ENCODE measurements at regions not wholly inside any gene's neighbourhood (a gene's known extent, or its start where the extent isn't known, plus 50 kb on each side); places are given as distances from the start of the nearest gene placed in this dataset.

DNA sequence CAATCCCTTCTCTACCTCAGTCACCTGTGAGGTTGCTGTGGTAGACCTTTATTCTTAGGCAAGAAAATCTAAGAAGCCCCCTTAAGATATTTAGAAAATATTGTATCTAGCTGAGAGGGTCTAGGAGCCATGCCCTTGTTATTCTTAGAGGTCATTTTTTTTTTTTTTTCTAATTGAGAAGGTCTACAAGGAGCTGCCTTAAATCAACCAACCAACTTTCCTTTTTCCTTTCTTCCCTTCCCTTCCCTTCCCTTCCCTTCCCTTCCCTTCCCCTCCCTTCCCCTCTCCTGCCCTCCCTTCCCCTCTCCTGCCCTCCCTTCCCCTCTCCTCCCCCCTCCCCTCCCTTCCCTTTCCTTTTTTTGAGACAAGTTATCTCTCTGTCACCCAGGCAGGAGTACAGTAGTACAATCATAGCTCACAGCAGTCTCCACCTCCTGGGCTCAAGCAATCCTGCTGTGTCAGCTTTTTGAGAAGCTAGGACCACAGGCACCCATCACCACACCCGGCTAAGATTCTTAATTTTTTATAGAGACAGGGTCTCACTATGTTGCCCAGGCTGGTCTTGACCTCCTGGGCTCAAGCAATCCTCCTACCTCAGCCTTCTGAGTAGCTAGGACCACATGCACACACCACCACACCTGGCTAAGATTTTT is 668.4 kb upstream of the FBXO33 start:
- TF ChIP-seq, protein P1, sequence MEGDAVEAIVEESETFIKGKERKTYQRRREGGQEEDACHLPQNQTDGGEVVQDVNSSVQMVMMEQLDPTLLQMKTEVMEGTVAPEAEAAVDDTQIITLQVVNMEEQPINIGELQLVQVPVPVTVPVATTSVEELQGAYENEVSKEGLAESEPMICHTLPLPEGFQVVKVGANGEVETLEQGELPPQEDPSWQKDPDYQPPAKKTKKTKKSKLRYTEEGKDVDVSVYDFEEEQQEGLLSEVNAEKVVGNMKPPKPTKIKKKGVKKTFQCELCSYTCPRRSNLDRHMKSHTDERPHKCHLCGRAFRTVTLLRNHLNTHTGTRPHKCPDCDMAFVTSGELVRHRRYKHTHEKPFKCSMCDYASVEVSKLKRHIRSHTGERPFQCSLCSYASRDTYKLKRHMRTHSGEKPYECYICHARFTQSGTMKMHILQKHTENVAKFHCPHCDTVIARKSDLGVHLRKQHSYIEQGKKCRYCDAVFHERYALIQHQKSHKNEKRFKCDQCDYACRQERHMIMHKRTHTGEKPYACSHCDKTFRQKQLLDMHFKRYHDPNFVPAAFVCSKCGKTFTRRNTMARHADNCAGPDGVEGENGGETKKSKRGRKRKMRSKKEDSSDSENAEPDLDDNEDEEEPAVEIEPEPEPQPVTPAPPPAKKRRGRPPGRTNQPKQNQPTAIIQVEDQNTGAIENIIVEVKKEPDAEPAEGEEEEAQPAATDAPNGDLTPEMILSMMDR (IDR thresholded peaks at IDR 0.05; ENCODE audit: insufficient read depth, low read depth, low read length, missing control alignments) = no peak
- H3K4me3 ChIP-seq (ENCODE audit: low read depth, low read length) = no peak overlapping the region
- DNase-seq (ENCODE audit: low read depth) = no peak

DNA sequence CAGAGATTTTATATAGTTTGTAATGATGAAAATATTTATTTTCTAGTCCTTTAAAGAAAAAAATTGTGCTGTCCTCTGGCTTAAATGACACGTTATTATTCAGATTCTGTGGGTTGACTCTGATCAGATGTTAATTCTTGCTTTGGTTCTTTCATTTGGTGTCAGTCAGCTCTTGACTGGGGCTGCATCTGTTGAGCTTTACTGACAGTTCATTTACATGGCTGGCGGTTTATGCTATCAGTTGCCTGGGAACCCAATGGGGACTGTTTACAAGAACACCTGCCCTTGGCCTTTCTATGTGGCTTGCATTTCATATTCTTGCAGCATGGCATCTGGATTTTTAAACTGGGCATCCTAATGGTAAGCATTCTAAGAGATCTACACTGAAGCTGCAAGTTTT is 667.1 kb upstream of the FBXO33 start:
- H3K4me3 ChIP-seq (ENCODE audit: low read depth, low read length) = no peak overlapping the region
- TF ChIP-seq, protein P1 (IDR thresholded peaks at IDR 0.05; ENCODE audit: insufficient read depth, low read depth, low read length, missing control alignments) = no peak
- DNase-seq (ENCODE audit: low read depth) = no peak

- DNase-seq (ENCODE audit: low read depth) = no peak
- TF ChIP-seq, protein P1 (IDR thresholded peaks at IDR 0.05; ENCODE audit: insufficient read depth, low read depth, low read length, missing control alignments) = no peak
- no peak overlapping the region for H3K4me3 ChIP-seq (ENCODE audit: low read depth, low read length)
Measured at GRCh38 chr14:40098468-40098867, 666.2 kb upstream of the FBXO33 start.

DNA sequence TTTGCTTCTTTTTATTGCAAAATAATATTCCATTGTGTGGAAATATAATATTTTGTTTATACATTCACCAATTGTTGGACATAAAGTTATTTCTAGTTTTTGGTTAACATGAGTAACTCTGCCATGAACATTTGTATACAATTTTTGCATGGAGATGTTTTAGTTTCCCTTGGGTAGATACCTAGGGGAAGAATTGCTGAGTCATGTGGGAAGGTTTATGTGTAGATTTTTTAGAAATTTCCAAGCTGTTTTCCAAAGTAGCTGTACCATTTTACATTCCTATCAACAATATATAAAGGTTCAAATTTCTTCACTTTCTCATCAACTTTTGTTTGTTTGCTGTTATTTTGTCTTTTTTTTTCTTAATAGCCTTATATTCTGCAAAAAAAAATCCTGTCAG is 664.7 kb upstream of the FBXO33 start:
- no peak overlapping the region for H3K4me3 ChIP-seq (ENCODE audit: low read depth, low read length)
- no peak for DNase-seq (ENCODE audit: low read depth)
- TF ChIP-seq, protein P1 (IDR thresholded peaks at IDR 0.05; ENCODE audit: insufficient read depth, low read depth, low read length, missing control alignments) = no peak

DNA sequence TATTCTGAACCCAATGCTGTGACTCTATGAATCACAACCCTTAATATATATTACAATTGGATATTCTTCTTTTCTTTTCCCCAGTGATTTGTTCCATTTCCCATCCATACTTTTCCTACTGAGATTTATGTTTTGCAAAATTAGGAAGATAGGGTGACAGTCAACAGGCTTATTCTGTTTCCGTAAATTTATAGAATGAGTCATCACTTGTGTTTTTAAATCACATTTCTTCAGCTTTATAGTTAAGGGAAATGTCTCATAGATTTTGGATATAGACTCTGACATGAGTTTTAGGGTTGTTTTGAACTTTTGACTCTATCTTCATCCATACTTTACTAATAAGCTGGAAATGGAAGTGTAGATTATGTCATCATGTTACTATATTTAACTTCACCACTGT is 661.6 kb upstream of the FBXO33 start:
- TF ChIP-seq, protein P1 (IDR thresholded peaks at IDR 0.05; ENCODE audit: insufficient read depth, low read depth, low read length, missing control alignments) = no peak
- DNase-seq (ENCODE audit: low read depth) = no peak
- H3K4me3 ChIP-seq (ENCODE audit: low read depth, low read length) = no peak overlapping the region

DNA sequence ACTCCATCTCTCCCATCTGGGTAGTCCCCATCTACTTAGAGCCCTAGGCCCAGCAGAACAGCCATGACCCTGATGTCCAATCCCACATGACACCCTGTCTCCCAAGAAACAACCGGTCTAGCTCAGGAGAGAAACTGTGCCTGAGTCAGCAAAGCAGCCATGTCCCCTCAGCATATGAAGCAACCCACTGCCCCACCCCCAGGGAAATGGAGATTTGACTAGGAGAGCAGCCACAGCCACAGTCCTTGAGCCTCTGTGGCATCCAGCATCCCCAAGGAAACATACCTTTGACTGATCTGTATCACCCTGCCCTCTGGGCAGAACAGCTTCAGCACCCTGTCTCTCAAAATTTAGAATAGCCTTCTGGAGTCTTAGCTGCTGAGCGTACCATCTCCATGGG is 641.9 kb upstream of the FBXO33 start:
- no peak for DNase-seq (ENCODE audit: low read depth)
- H3K4me3 ChIP-seq (ENCODE audit: low read depth, low read length) = no peak overlapping the region
- TF ChIP-seq, protein P1 (IDR thresholded peaks at IDR 0.05; ENCODE audit: insufficient read depth, low read depth, low read length, missing control alignments) = no peak

DNA sequence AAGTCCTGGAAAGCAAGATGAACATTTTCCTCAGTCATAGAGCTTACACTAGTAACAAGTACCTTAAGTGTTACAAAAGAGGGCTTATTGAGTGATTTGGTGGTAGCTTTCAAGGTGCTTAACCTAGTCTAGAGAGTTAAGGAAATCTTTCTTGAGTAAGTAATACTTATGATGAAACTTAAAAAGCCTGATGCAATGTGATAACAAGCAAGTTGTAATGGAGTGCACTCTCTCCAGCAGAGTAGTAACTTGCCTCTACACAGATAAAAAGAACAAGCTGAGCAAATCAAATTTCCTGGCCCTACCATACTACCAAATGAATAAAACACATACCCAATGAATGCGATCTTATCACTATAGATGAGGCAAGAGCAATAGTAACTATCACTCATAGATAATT is 639.9 kb upstream of the FBXO33 start:
- DNase-seq (ENCODE audit: low read depth) = no peak
- TF ChIP-seq, protein P1 (IDR thresholded peaks at IDR 0.05; ENCODE audit: insufficient read depth, low read depth, low read length, missing control alignments) = no peak
- H3K4me3 ChIP-seq (ENCODE audit: low read depth, low read length) = no peak overlapping the region

All from GM12865 (cell line).